PC-9 (cell line): ENCODE measurements at regions not wholly inside any gene's neighbourhood (a gene's known extent, or its start where the extent isn't known, plus 50 kb on each side); places are given as distances from the start of the nearest gene placed in this dataset.

Experiments used
- BruUV-seq: library from RNA; stranded (reverse); fragments of 400-500 nt; replicated peaks from 2 replicates; lab custom pipeline; 2021; lab: Mats Ljungman, UMichigan
- CTCF ChIA-PET: fragments of 300-600 bp; sonication (Branson Sonifier 250); formaldehyde crosslinking; loops from one replicate; lab custom pipeline; 2022; ENCODE audit warnings: antibody characterized with exemption; lab: Charles Lee
- POLR2A ChIA-PET: fragments of 300-600 bp; sonication (Branson Sonifier 250); formaldehyde crosslinking; loops from one replicate; lab custom pipeline; 2022; ENCODE audit warnings: antibody characterized with exemption; ENCODE audit not compliant: unreplicated experiment; lab: Charles Lee
- DNase-seq, 2 experiments: peaks; one replicate each; pipeline versions ENCODE4 v3.0.0 to v3.0.0-alpha.2; 2015 to 2022; ENCODE audit warnings: mixed read lengths in 1 of 2
- H2AFZ ChIP-seq: fragments of 200-600 bp; sonication (generic); 2 replicates; pipeline ENCODE4 v1.8.1; 2017; ENCODE audit warnings: antibody characterized with exemption
- H3F3A ChIP-seq: fragments of 200-600 bp; sonication (generic); 2 replicates; pipeline ENCODE4 v1.8.1; 2017; ENCODE audit warnings: antibody characterized with exemption, mild to moderate bottlenecking, low read depth; ENCODE audit not compliant: insufficient read depth
- H3K27ac ChIP-seq: fragments of 200-600 bp; sonication (generic); 2 replicates; pipeline ENCODE4 v1.6.1; 2016; ENCODE audit warnings: mixed run types
- H3K27me3 ChIP-seq: fragments of 200-600 bp; sonication (generic); 2 replicates; pipeline ENCODE4 v1.6.1; 2016; ENCODE audit warnings: low read depth, mixed run types; ENCODE audit not compliant: insufficient read depth
- H3K36me3 ChIP-seq: fragments of 200-600 bp; sonication (generic); 2 replicates; pipeline ENCODE4 v1.6.1; 2016; ENCODE audit warnings: low read depth, mixed run types
- H3K4me1 ChIP-seq: fragments of 200-600 bp; sonication (generic); replicated peaks from 2 replicates; pipeline ENCODE4 v1.6.1; 2016; ENCODE audit warnings: mixed run types; ENCODE audit not compliant: insufficient read depth
- H3K4me2 ChIP-seq: fragments of 200-600 bp; sonication (generic); 2 replicates; pipeline ENCODE4 v1.6.1; 2017; ENCODE audit warnings: mixed run types
- H3K4me3 ChIP-seq: fragments of 200-600 bp; sonication (generic); 2 replicates; pipeline ENCODE4 v1.6.1; 2016; ENCODE audit warnings: mixed run types
- H3K79me2 ChIP-seq: fragments of 200-600 bp; sonication (generic); 2 replicates; pipeline ENCODE4 v1.6.1; 2017; ENCODE audit warnings: low read depth, mixed run types
- H3K9me2 ChIP-seq: fragments of 200-600 bp; sonication (generic); 2 replicates; pipeline ENCODE4 v1.8.1; 2017; ENCODE audit warnings: mild to moderate bottlenecking; ENCODE audit not compliant: insufficient read depth
- H3K9me3 ChIP-seq: fragments of 200-600 bp; sonication (generic); 2 replicates; pipeline ENCODE4 v1.8.1; 2016; ENCODE audit warnings: low read depth; ENCODE audit not compliant: insufficient read depth
- H4K20me1 ChIP-seq: fragments of 200-600 bp; sonication (generic); 2 replicates; pipeline ENCODE4 v1.8.1; 2017; ENCODE audit not compliant: insufficient read depth
- CTCF ChIP-seq: fragments of 200-600 bp; sonication (generic); conservative IDR thresholded peaks from 2 replicates; pipeline ENCODE4 v1.6.1; 2017; ENCODE audit warnings: mixed run types, antibody characterized with exemption, mild to moderate bottlenecking, moderate library complexity
- EZH2 ChIP-seq: fragments of 200-600 bp; sonication (generic); IDR thresholded peaks from 2 replicates; pipeline ENCODE4 v1.8.0; 2017; ENCODE audit warnings: antibody characterized with exemption, low read depth
- intact Hi-C: fragments of 100-400 bp; cut with micrococcal nuclease; formaldehyde crosslinking; loops from one replicate; pipeline ENCODE4 v1.10.0; 2022; ENCODE audit not compliant: unreplicated experiment

- Histone ChIP-seq H3K36me3 (no peaks in the 10 kb centered on the region), H3K79me2 (no peaks in the 10 kb centered on the region), H3K27ac (no peak overlapping the region), H3K4me3 (no peak overlapping the region), H2AFZ (no peak overlapping the region), H3K4me1 (no peaks in the 10 kb centered on the region), H3F3A (no peaks in the 10 kb centered on the region), H4K20me1 (no peaks in the 10 kb centered on the region), H3K9me2 (no peaks in the 10 kb centered on the region), H3K27me3 (no peaks in the 10 kb centered on the region), H3K9me3 (no peaks in the 10 kb centered on the region), H3K4me2 (no peak overlapping the region)
- no peak for DNase-seq
- CTCF ChIA-PET = no interaction called here
- intact Hi-C loops = no loop called here
- TF ChIP-seq EZH2 (no peak), CTCF (no peak)
- no TSS peak for BruUV-seq
- POLR2A ChIA-PET = no interaction called here
These were observed 305.8 kb downstream of the TFAP2C start for GRCh38 chr20:56934888-56935287.

- Histone ChIP-seq H3K79me2 (no peaks in the 10 kb centered on the region), H3F3A (no peaks in the 10 kb centered on the region), H2AFZ (no peak overlapping the region), H3K4me1 (no peaks in the 10 kb centered on the region), H3K27ac (no peak overlapping the region), H3K9me2 (no peaks in the 10 kb centered on the region), H3K4me3 (no peak overlapping the region), H3K36me3 (no peaks in the 10 kb centered on the region), H3K4me2 (no peak overlapping the region), H4K20me1 (no peaks in the 10 kb centered on the region), H3K27me3 (peaks cover 2% of the 10 kb centered on the region; the same call in 1 of the 2 replicates), H3K9me3 (no peaks in the 10 kb centered on the region)
- no TSS peak for BruUV-seq
- CTCF ChIA-PET = no interaction called here
- DNase-seq = no peak
- TF ChIP-seq EZH2 = no peak
- TF ChIP-seq CTCF = no peak
- POLR2A ChIA-PET = no interaction called here
- intact Hi-C loops = no loop called here
These were observed 311.4 kb downstream of the TFAP2C start for GRCh38 chr20:56940466-56940865.

- no peak overlapping the region for H3K4me2 ChIP-seq
- H3K4me3 ChIP-seq = no peak overlapping the region
- intact Hi-C loops = no loop called here
- ChIA-PET POLR2A (no interaction called here), CTCF (no interaction called here)
- DNase-seq = no peak
- H3K79me2 ChIP-seq = no peaks in the 10 kb centered on the region
- H2AFZ ChIP-seq = no peak overlapping the region
- H3K4me1 ChIP-seq = no peaks in the 10 kb centered on the region
- H3K36me3 ChIP-seq = no peaks in the 10 kb centered on the region
- H3K27ac ChIP-seq = no peak overlapping the region
- no peaks in the 10 kb centered on the region for H3K9me3 ChIP-seq
- no peaks in the 10 kb centered on the region for H3F3A ChIP-seq
- no peaks in the 10 kb centered on the region for H3K9me2 ChIP-seq
- TF ChIP-seq EZH2 (no peak), CTCF (no peak)
- H3K27me3 ChIP-seq = peaks cover 4% of the 10 kb centered on the region; the same call in 1 of the 2 replicates
- no peaks in the 10 kb centered on the region for H4K20me1 ChIP-seq
- no TSS peak for BruUV-seq
These were observed 312.1 kb downstream of the TFAP2C start for GRCh38 chr20:56941101-56941686.
